ENCODE measurements at regions not wholly inside any gene's neighbourhood (a gene's known extent, or its start where the extent isn't known, plus 50 kb on each side); places are given as distances from the start of the nearest gene placed in this dataset.

DNA sequence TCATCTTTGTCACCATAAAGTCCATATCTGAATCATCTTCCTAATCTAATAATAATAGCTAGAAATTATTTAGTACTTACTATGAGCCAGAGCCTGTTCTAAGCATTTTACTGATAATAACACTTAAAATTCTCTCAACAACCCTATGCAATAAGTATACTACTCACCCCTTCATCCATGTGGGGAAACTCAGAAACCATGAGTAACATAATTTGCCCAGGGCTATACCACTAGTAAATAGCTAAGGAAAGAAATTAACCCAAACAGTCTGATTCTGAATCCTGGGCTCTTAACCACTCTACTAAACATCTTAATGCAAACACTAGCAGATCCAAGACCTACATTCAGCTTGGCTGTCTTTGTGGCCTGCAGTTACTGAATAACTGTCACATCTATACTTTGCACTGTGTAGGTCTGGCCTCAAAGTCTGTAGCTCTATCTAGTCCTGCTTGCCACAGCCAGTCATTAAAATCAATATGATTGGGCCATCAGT, 394.8 kb upstream of the ESRRG start:
- no peak for TF ChIP-seq EP300 (IDR thresholded peaks at IDR 0.05; ENCODE audit: low read depth)
- TF ChIP-seq, protein P1, sequence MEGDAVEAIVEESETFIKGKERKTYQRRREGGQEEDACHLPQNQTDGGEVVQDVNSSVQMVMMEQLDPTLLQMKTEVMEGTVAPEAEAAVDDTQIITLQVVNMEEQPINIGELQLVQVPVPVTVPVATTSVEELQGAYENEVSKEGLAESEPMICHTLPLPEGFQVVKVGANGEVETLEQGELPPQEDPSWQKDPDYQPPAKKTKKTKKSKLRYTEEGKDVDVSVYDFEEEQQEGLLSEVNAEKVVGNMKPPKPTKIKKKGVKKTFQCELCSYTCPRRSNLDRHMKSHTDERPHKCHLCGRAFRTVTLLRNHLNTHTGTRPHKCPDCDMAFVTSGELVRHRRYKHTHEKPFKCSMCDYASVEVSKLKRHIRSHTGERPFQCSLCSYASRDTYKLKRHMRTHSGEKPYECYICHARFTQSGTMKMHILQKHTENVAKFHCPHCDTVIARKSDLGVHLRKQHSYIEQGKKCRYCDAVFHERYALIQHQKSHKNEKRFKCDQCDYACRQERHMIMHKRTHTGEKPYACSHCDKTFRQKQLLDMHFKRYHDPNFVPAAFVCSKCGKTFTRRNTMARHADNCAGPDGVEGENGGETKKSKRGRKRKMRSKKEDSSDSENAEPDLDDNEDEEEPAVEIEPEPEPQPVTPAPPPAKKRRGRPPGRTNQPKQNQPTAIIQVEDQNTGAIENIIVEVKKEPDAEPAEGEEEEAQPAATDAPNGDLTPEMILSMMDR (IDR thresholded peaks at IDR 0.05) = no peak
- in situ Hi-C loops (cut with MboI; ENCODE audit: low pct_ligation_motif_present in 1 of 4, low pct_unique_long_range_greater_than_20kb in 1 of 4, low sequenced_read_pairs in 3 of 4) = no loop called here
- intact Hi-C loops (cut with DNase I; ENCODE audit: low total_unique reads) = no loop called here
- H3K27ac ChIP-seq = no peak overlapping the region
- H3K4me1 ChIP-seq = no peaks in the 10 kb centered on the region
- no peaks in the 10 kb centered on the region for H3K27me3 ChIP-seq
- no peaks in the 10 kb centered on the region for H3K9me3 ChIP-seq
- H3K36me3 ChIP-seq = no peaks in the 10 kb centered on the region
- DNase-seq = no peak
- no peak overlapping the region for H3K4me3 ChIP-seq

DNA sequence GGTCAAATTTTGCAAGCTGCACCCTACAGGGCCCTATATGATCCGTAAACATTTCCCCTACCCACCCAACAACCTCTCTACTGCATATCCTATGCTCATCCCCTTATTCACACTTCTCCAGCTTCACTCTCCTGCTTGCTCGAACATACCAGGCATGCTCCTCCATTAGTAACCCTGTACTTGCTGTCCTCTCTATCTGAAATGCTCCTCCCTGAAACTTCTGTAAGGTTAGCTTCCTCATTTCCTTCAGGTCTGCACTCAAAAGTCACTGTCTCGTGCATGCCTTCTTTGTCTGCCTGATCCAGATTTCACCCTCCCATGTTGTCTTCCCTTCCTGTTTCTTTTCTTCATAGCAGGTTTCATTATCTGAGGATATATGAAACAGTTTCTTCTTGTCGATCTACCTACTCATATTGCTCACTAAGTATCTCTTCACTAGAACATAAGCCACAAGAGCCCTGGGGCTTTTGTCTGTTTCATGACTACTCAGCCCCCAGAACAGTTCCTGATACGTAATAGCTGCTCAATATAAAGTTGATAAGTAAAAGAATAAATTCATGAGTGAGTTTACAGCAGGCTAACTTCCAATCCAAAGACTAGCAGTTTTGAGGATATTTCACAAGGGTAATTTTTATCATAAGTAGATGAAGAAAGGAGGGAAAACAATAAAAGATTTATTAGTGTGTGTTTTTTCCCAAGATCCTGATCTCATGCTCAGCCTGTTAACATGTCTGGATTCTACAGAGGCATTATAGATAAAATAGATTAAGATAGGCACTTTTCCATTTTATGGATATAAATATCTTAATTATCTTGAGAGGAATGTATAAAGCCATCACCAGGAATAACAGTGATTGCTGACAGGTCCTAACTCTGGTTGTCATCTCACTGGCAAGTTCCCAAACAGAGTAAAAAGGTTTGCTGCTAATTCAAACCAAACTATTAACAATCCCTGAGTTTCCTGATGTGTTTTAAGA, 392.5 kb upstream of the ESRRG start:
- TF ChIP-seq POLR2A (IDR thresholded peaks at IDR 0.05) = no peak
- TF ChIP-seq, protein P1 (IDR thresholded peaks at IDR 0.05) = no peak
- TF ChIP-seq POLR2AphosphoS5 (IDR thresholded peaks at IDR 0.05) = no peak
- TF ChIP-seq EP300 (IDR thresholded peaks at IDR 0.05; ENCODE audit: low read depth) = no peak
- 67 to 70% methylated on average over 4 to 5 of the region's 5 CpGs for WGBS, 2 donors (ENCODE audit: low coverage in 1 of 2)
- H3K36me3 ChIP-seq = no peaks in the 10 kb centered on the region

DNA sequence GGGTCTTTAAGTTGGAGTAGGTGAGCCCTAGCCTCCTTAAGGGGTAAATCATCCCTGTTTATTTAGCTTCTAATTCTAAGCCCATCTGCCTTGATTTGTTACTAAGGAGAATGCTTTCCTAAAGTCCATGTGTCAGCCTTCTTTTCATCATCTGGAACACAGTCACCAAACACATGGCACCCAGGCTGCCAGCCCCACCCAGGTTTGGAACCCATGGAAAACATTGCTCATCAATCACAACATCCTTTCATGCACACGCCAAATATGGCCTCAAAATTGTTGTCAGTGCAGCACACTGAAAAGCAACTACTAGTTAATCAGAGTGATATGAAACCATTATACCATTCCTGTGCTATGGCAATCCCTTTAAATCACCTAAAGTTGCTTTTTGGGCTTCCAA, 386.7 kb upstream of the ESRRG start:
- in situ Hi-C loops (cut with MboI; ENCODE audit: low pct_ligation_motif_present in 1 of 4, low pct_unique_long_range_greater_than_20kb in 1 of 4, low sequenced_read_pairs in 3 of 4) (no loop called here), intact Hi-C loops (cut with DNase I; ENCODE audit: low total_unique reads) (no loop called here)
- Histone ChIP-seq H3K27ac (no peak overlapping the region), H3K9me3 (no peaks in the 10 kb centered on the region), H3K4me3 (no peak overlapping the region), H3K27me3 (no peaks in the 10 kb centered on the region), H3K4me1 (no peaks in the 10 kb centered on the region), H3K36me3 (no peaks in the 10 kb centered on the region)
- whole genome bisulfite sequencing, 2 donors (ENCODE audit: low coverage in 1 of 2) = 84% methylated on average over 1 of the region's 1 CpG; no CpG with 5 or more reads in 1 of the 2 donors
- TF ChIP-seq EP300 (IDR thresholded peaks at IDR 0.05; ENCODE audit: low read depth) (no peak), POLR2A (IDR thresholded peaks at IDR 0.05) (no peak), POLR2AphosphoS5 (IDR thresholded peaks at IDR 0.05) (no peak)
- TF ChIP-seq, protein P1 (IDR thresholded peaks at IDR 0.05) = no peak
- DNase-seq = no peak

More for the DNA sequence above, 392.5 kb upstream of the ESRRG start:
- no peak overlapping the region for H3K27ac ChIP-seq
- no peaks in the 10 kb centered on the region for H3K4me1 ChIP-seq
- no peak for DNase-seq
- in situ Hi-C loops (cut with MboI; ENCODE audit: low pct_ligation_motif_present in 1 of 4, low pct_unique_long_range_greater_than_20kb in 1 of 4, low sequenced_read_pairs in 3 of 4) = no loop called here
- H3K27me3 ChIP-seq = no peaks in the 10 kb centered on the region
- H3K4me3 ChIP-seq = no peak overlapping the region
- intact Hi-C loops (cut with DNase I; ENCODE audit: low total_unique reads) = no loop called here
- no peaks in the 10 kb centered on the region for H3K9me3 ChIP-seq

DNA sequence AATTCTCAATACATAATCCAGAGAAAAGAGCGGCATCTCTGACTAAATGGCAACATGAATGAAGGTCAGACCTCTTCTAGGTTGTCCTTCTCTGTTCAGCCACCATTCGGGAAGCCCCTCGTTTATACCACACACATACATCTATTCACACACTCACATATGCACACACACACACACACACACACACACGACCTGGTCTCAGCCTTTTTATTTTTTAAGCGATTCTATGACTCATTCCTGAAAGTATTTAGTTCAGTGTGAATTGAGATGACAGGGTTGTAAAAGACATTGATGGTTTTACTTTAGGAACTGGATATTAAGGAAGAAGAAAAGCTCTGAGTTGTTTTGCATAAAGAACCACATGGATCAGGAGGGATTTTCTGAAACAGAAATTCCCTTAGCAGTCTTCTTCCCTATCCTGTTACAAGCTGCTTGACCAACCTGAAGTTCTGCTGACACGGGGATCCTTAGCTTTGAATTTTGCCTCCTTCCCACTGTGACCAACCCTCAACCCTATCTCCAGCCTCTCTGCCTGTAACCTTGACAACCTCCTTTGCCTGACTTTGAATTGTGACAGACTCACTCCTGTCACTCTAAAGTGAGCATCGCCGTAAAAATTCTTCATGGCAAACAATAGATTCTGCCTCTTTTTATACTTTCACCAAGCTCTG, 383.1 kb upstream of the ESRRG start:
- WGBS, 2 donors (ENCODE audit: low coverage in 1 of 2) = 37 to 45% methylated on average over 8 of the region's 8 CpGs
- Histone ChIP-seq H3K27ac (no peak overlapping the region), H3K27me3 (no peaks in the 10 kb centered on the region), H3K9me3 (no peaks in the 10 kb centered on the region), H3K4me1 (no peaks in the 10 kb centered on the region), H3K36me3 (no peaks in the 10 kb centered on the region), H3K4me3 (no peak overlapping the region)
- in situ Hi-C loops (cut with MboI; ENCODE audit: low pct_ligation_motif_present in 1 of 4, low pct_unique_long_range_greater_than_20kb in 1 of 4, low sequenced_read_pairs in 3 of 4) = no loop called here
- no peak for DNase-seq
- TF ChIP-seq, protein P1 (IDR thresholded peaks at IDR 0.05) = no peak
- TF ChIP-seq POLR2AphosphoS5 (IDR thresholded peaks at IDR 0.05) = no peak
- TF ChIP-seq POLR2A (IDR thresholded peaks at IDR 0.05) = no peak
- intact Hi-C loops (cut with DNase I; ENCODE audit: low total_unique reads) = no loop called here
